Breast epithelium (tissue), 4 donors: ENCODE measurements at regions not wholly inside any gene's neighbourhood (a gene's known extent, or its start where the extent isn't known, plus 50 kb on each side); places are given as distances from the start of the nearest gene placed in this dataset.

Experiments
- DNase-seq, 2 donors: peaks; one replicate each; pipeline ENCODE4 v3.0.0-alpha.2; 2019; ENCODE audit warnings: low spot score in 2 of 2
- H3K27ac ChIP-seq, 2 donors: fragments of 200-600 bp; sonication (generic) in 1 of 2; one replicate each; pipeline ENCODE4 v1.5.1; 2016 to 2019; ENCODE audit warnings: mild to moderate bottlenecking in 1 of 2
- H3K27me3 ChIP-seq, 2 donors: fragments of 200-600 bp; sonication (generic) in 1 of 2; one replicate each; pipeline versions ENCODE4 v1.5.1 to v1.6.0; 2017 to 2019; ENCODE audit warnings: control low read depth in 1 of 2, mild to moderate bottlenecking in 1 of 2
- H3K36me3 ChIP-seq: fragments of 200-600 bp; one replicate; pipeline ENCODE4 v1.5.1; 2019
- H3K4me1 ChIP-seq, 2 donors: fragments of 200-600 bp; sonication (generic); one replicate each; pipeline ENCODE4 v1.5.1; 2016 to 2019; ENCODE audit warnings: control low read depth in 1 of 2
- H3K4me3 ChIP-seq, 3 donors: fragments of 200-600 bp; sonication (generic); 1 replicate in 2 of 3; 2 replicates in 1 of 3; pipeline ENCODE4 v1.5.1; 2016 to 2019; ENCODE audit warnings: mild to moderate bottlenecking in 3 of 3, moderate library complexity in 2 of 3
- H3K9me3 ChIP-seq, 2 donors: fragments of 200-600 bp; sonication (generic) in 1 of 2; one replicate each; pipeline ENCODE4 v1.5.1; 2016 to 2019; ENCODE audit warnings: control low read depth in 1 of 2
- POLR2A ChIP-seq: fragments of 450-650 bp; IDR thresholded peaks from one replicate; pipeline ENCODE4 v1.6.1; 2016; ENCODE audit warnings: antibody characterized with exemption, mild to moderate bottlenecking, moderate library complexity
- POLR2AphosphoS5 ChIP-seq, 3 donors: sonication (generic); formaldehyde crosslinking; IDR thresholded peaks; one replicate each; pipeline ENCODE4 v1.6.1; 2017; ENCODE audit warnings: antibody characterized with exemption in 3 of 3
- intact Hi-C: fragments of 100-400 bp; cut with DNase I; formaldehyde crosslinking; loops from one replicate; pipeline ENCODE4 v1.15.1; 2023; ENCODE audit warnings: low total_unique reads
- TF ChIP-seq, protein P1 (sequence below), 3 donors: fragments of 450-650 bp; IDR thresholded peaks; one replicate each; pipeline ENCODE4 v1.5.1; 2016 to 2017; ENCODE audit warnings: antibody characterized with exemption in 3 of 3, mild to moderate bottlenecking in 3 of 3, moderate library complexity in 3 of 3

DNA sequence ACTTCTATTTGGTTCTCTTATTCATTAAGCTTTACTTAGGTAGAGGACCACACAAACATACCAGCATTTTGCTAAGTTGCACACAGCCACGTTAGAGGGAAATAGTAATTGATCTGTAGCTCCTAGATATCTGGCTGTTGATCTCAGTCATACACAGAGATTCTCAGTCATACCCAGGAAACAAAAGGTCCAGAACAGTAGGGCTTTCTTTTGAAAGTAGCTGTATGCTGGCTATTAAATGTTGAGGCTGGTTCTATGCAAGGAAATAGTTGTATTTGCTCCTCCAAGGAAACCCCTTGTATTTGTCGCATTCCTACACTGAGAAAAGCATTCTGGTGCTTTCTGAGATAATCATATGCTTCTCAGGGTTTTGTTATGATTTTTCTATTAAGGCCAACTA lies 523.8 kb downstream of the SOX2 start:
- H3K27ac ChIP-seq = no peak overlapping the region
- no peaks in the 10 kb centered on the region for H3K4me1 ChIP-seq
- H3K36me3 ChIP-seq = no peaks in the 10 kb centered on the region
- DNase-seq = no peak
- TF ChIP-seq, protein P1, sequence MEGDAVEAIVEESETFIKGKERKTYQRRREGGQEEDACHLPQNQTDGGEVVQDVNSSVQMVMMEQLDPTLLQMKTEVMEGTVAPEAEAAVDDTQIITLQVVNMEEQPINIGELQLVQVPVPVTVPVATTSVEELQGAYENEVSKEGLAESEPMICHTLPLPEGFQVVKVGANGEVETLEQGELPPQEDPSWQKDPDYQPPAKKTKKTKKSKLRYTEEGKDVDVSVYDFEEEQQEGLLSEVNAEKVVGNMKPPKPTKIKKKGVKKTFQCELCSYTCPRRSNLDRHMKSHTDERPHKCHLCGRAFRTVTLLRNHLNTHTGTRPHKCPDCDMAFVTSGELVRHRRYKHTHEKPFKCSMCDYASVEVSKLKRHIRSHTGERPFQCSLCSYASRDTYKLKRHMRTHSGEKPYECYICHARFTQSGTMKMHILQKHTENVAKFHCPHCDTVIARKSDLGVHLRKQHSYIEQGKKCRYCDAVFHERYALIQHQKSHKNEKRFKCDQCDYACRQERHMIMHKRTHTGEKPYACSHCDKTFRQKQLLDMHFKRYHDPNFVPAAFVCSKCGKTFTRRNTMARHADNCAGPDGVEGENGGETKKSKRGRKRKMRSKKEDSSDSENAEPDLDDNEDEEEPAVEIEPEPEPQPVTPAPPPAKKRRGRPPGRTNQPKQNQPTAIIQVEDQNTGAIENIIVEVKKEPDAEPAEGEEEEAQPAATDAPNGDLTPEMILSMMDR (IDR thresholded peaks at IDR 0.05) = no peak
- TF ChIP-seq POLR2A (no peak), POLR2AphosphoS5 (IDR thresholded peaks at IDR 0.05) (no peak)
- H3K27me3 ChIP-seq = no peaks in the 10 kb centered on the region
- intact Hi-C loops = no loop called here
- H3K4me3 ChIP-seq = no peak overlapping the region
- no peaks in the 10 kb centered on the region for H3K9me3 ChIP-seq

DNA sequence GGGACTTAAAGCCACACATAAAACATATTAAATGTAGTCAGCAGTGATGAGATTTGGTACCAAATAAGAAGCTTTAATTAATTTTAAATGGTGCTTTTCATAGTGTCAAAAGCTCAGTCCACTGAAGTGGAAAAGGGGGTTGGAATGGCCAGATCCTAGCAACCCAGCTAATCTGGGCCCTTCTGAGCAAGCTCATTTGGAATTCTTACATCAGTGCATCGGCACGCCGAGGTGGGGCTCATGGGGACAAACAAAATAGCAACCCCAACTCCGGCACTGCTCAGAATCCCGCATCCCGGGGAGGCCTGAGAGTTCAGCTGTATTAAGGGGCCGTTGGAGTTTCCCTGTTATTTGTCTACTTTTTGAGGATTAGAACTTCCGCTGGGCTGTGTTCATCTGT lies 526.4 kb downstream of the SOX2 start:
- no peak for DNase-seq
- Histone ChIP-seq H3K4me3 (no peak overlapping the region), H3K9me3 (no peaks in the 10 kb centered on the region), H3K36me3 (no peaks in the 10 kb centered on the region), H3K27ac (no peak overlapping the region), H3K27me3 (no peaks in the 10 kb centered on the region), H3K4me1 (no peaks in the 10 kb centered on the region)
- TF ChIP-seq, protein P1 (IDR thresholded peaks at IDR 0.05) = no peak
- TF ChIP-seq POLR2A (no peak), POLR2AphosphoS5 (IDR thresholded peaks at IDR 0.05) (no peak)
- intact Hi-C loops = no loop called here

DNA sequence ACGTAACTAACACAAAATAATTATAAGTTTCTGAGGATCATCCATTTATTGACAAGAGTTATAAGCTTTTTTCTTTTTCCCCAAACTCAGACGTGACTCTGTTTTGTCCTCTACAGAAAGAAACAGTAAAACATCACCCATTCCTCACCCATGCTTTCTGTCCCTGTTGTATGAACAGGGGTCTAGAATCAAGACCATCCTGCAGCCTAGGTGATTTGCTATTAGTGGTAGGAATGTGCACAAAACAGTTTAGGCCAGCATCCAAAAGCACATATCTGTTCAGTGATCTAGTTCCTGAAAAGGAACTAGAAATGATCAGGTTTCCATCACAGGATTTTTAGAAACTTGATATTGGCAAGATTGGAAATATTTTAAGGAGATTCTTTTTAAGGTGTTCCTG lies 527.6 kb downstream of the SOX2 start:
- Histone ChIP-seq H3K27ac (no peak overlapping the region), H3K4me1 (no peaks in the 10 kb centered on the region), H3K9me3 (no peaks in the 10 kb centered on the region), H3K36me3 (no peaks in the 10 kb centered on the region), H3K4me3 (no peak overlapping the region), H3K27me3 (no peaks in the 10 kb centered on the region)
- intact Hi-C loops = no loop called here
- no peak for DNase-seq
- TF ChIP-seq POLR2AphosphoS5 (IDR thresholded peaks at IDR 0.05) = no peak
- TF ChIP-seq, protein P1 (IDR thresholded peaks at IDR 0.05) = no peak
- TF ChIP-seq POLR2A = no peak

DNA sequence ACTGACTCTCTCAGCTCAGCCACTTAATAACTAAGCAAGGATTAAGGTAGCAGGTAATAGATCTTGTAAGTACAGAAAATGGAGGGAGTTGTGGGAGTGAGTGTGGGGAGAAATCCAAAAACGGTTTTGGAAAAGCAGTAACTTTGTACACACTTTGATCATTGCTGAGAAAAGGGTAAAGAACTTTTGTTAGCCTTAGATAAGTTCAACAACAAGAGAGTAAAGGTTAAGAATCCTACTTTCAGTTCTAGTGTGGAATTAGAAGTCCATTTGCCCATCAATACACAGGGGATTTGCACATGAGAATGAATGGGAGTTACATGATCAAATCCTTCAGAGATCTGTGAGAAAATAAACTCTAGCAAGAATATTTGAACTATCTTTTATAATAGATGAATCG lies 528.7 kb downstream of the SOX2 start:
- TF ChIP-seq POLR2AphosphoS5 (IDR thresholded peaks at IDR 0.05) (no peak), POLR2A (no peak)
- TF ChIP-seq, protein P1 (IDR thresholded peaks at IDR 0.05) = no peak
- H3K4me3 ChIP-seq = no peak overlapping the region
- H3K27ac ChIP-seq = no peak overlapping the region
- no peaks in the 10 kb centered on the region for H3K36me3 ChIP-seq
- intact Hi-C loops = no loop called here
- H3K4me1 ChIP-seq = no peaks in the 10 kb centered on the region
- H3K9me3 ChIP-seq = no peaks in the 10 kb centered on the region
- no peaks in the 10 kb centered on the region for H3K27me3 ChIP-seq
- no peak for DNase-seq

DNA sequence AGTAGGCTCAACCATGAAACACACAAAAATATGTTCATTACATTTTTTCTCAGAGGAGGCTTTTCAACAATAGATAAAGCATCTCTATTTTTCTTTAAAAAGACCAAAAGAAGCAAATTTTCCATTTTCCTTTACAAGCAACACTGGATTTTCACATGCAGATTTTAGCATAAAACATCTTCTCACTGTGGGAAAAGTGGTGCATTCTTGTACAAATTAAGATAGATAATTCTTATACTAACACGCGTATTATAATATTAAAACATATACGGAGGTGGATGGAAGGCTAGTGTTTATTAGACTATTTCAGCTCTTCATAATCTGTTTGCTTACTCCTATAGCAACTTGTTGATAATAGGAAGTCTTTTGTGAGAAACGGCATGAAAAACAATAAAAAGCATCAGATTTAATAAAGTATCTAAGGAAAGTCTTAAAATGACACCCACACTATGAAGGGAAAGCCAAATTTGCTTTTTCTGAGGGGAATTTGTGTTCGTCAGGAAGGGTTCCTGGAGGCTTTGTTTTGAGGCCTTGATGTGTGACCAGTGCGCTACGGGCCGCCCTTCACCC lies 529.6 kb downstream of the SOX2 start:
- Histone ChIP-seq H3K36me3 (no peaks in the 10 kb centered on the region), H3K4me3 (no peak overlapping the region), H3K27me3 (no peaks in the 10 kb centered on the region), H3K9me3 (no peaks in the 10 kb centered on the region), H3K27ac (peak overlapping the region; percentile 48 to 75), H3K4me1 (no peaks in the 10 kb centered on the region)
- intact Hi-C loops = no loop called here
- DNase-seq = no peak
- TF ChIP-seq POLR2AphosphoS5 (IDR thresholded peaks at IDR 0.05) (no peak), POLR2A (no peak)
- TF ChIP-seq, protein P1 (IDR thresholded peaks at IDR 0.05) = no peak
